ENCODE measurements at regions not wholly inside any gene's neighbourhood (a gene's known extent, or its start where the extent isn't known, plus 50 kb on each side); places are given as distances from the start of the nearest gene placed in this dataset.

GRCh38 chr4:23355258-23355657 lies 534.6 kb downstream of the PPARGC1A start:
- H3K9me3 ChIP-seq = no peaks in the 10 kb centered on the region
- DNase-seq = no peak
- no peaks in the 10 kb centered on the region for H3K36me3 ChIP-seq
- no peaks in the 10 kb centered on the region for H3K4me1 ChIP-seq
- TF ChIP-seq POLR2A (IDR thresholded peaks at IDR 0.05) (no peak), CTCF (IDR thresholded peaks at IDR 0.05) (no peak)
- H3K27ac ChIP-seq = no peak overlapping the region
- H3K4me3 ChIP-seq = no peak overlapping the region
- no peaks in the 10 kb centered on the region for H3K27me3 ChIP-seq

- no peak overlapping the region for H3K27ac ChIP-seq
- no peak for TF ChIP-seq POLR2A (IDR thresholded peaks at IDR 0.05)
- no peak for TF ChIP-seq CTCF (IDR thresholded peaks at IDR 0.05)
- DNase-seq = no peak
- no peak overlapping the region for H3K4me3 ChIP-seq
- H3K36me3 ChIP-seq = no peaks in the 10 kb centered on the region
- H3K27me3 ChIP-seq = no peaks in the 10 kb centered on the region
- H3K4me1 ChIP-seq = no peaks in the 10 kb centered on the region
- H3K9me3 ChIP-seq = no peaks in the 10 kb centered on the region
Observed at GRCh38 chr4:23353200-23353599, 536.6 kb downstream of the PPARGC1A start.

GRCh38 chr4:23348789-23349498 lies 540.9 kb downstream of the PPARGC1A start:
- Histone ChIP-seq H3K27me3 (no peaks in the 10 kb centered on the region), H3K9me3 (no peaks in the 10 kb centered on the region), H3K36me3 (no peaks in the 10 kb centered on the region), H3K4me1 (no peaks in the 10 kb centered on the region), H3K27ac (no peak overlapping the region), H3K4me3 (no peak overlapping the region)
- TF ChIP-seq POLR2A (IDR thresholded peaks at IDR 0.05) (no peak), CTCF (IDR thresholded peaks at IDR 0.05) (no peak)
- no peak for DNase-seq

GRCh38 chr4:23337292-23337691 lies 552.6 kb downstream of the PPARGC1A start:
- no peak for DNase-seq
- Histone ChIP-seq H3K4me3 (no peak overlapping the region), H3K4me1 (no peaks in the 10 kb centered on the region), H3K27ac (no peak overlapping the region), H3K27me3 (no peaks in the 10 kb centered on the region), H3K36me3 (no peaks in the 10 kb centered on the region), H3K9me3 (no peaks in the 10 kb centered on the region)
- TF ChIP-seq POLR2A (IDR thresholded peaks at IDR 0.05) (no peak), CTCF (IDR thresholded peaks at IDR 0.05) (no peak)

- peak overlapping the region in 2 of 4 donors; percentile 39 to 40 for H3K27ac ChIP-seq
- TF ChIP-seq POLR2A (IDR thresholded peaks at IDR 0.05) (no peak), CTCF (IDR thresholded peaks at IDR 0.05) (peak in 2 of 6 experiments; percentile 5 to 16)
- no peaks in the 10 kb centered on the region for H3K4me1 ChIP-seq
- no peaks in the 10 kb centered on the region for H3K27me3 ChIP-seq
- H3K4me3 ChIP-seq = no peak overlapping the region
- no peak for DNase-seq
- H3K36me3 ChIP-seq = no peaks in the 10 kb centered on the region
- H3K9me3 ChIP-seq = no peaks in the 10 kb centered on the region
Observed at GRCh38 chr4:23333946-23334878, 555.6 kb downstream of the PPARGC1A start.
